Activated T-helper 1 cell treated with Interleukin-2 at 50 U/mL for 16 hours (primary cell): ENCODE measurements at regions not wholly inside any gene's neighbourhood (a gene's known extent, or its start where the extent isn't known, plus 50 kb on each side); places are given as distances from the start of the nearest gene placed in this dataset.

ENCODE experiments used
- DNase-seq: peaks from one replicate; pipeline ENCODE4 v3.0.0-alpha.2; 2020; ENCODE audit warnings: low read depth

GRCh38 chr18:46385124-46385523 lies 271.9 kb downstream of the LOXHD1 start:
- no peak for DNase-seq

GRCh38 chr18:46386788-46387187 lies 270.2 kb downstream of the LOXHD1 start:
- DNase-seq = no peak

- no peak for DNase-seq
Measured at GRCh38 chr18:46387441-46388131, 269.4 kb downstream of the LOXHD1 start.

GRCh38 chr18:46388286-46388685 lies 268.7 kb downstream of the LOXHD1 start:
- no peak for DNase-seq

GRCh38 chr18:46392576-46392975 lies 264.4 kb downstream of the LOXHD1 start:
- no peak for DNase-seq

GRCh38 chr18:46393230-46393629 lies 263.8 kb downstream of the LOXHD1 start:
- no peak for DNase-seq

GRCh38 chr18:46393961-46394360 lies 263.1 kb downstream of the LOXHD1 start:
- DNase-seq = no peak

- DNase-seq = no peak
Measured at GRCh38 chr18:46395795-46396194, 261.2 kb downstream of the LOXHD1 start.

GRCh38 chr18:46397174-46397573 lies 259.8 kb downstream of the LOXHD1 start:
- no peak for DNase-seq

- DNase-seq = no peak
Measured at GRCh38 chr18:46398005-46398404, 259.0 kb downstream of the LOXHD1 start.

GRCh38 chr18:46398625-46399024 lies 258.4 kb downstream of the LOXHD1 start:
- no peak for DNase-seq

GRCh38 chr18:46399303-46399702 lies 257.7 kb downstream of the LOXHD1 start:
- no peak for DNase-seq

- no peak for DNase-seq
Measured at GRCh38 chr18:46400449-46400848, 256.6 kb downstream of the LOXHD1 start.

- no peak for DNase-seq
Measured at GRCh38 chr18:46401486-46402070, 255.4 kb downstream of the LOXHD1 start.

GRCh38 chr18:46402396-46402795 lies 254.6 kb downstream of the LOXHD1 start:
- no peak for DNase-seq

GRCh38 chr18:46402945-46403344 lies 254.1 kb downstream of the LOXHD1 start:
- DNase-seq = no peak

GRCh38 chr18:46405832-46406538 lies 251.0 kb downstream of the LOXHD1 start:
- DNase-seq = no peak

GRCh38 chr18:46406539-46406932 lies 250.5 kb downstream of the LOXHD1 start:
- DNase-seq = no peak

- DNase-seq = no peak
Measured at GRCh38 chr18:46407486-46408166, 249.4 kb downstream of the LOXHD1 start.

- DNase-seq = no peak
Measured at GRCh38 chr18:46408334-46408987, 248.6 kb downstream of the LOXHD1 start.

- no peak for DNase-seq
Measured at GRCh38 chr18:46411191-46411828, 245.7 kb downstream of the LOXHD1 start.
